ENCODE measurements at regions not wholly inside any gene's neighbourhood (a gene's known extent, or its start where the extent isn't known, plus 50 kb on each side); places are given as distances from the start of the nearest gene placed in this dataset.

DNA sequence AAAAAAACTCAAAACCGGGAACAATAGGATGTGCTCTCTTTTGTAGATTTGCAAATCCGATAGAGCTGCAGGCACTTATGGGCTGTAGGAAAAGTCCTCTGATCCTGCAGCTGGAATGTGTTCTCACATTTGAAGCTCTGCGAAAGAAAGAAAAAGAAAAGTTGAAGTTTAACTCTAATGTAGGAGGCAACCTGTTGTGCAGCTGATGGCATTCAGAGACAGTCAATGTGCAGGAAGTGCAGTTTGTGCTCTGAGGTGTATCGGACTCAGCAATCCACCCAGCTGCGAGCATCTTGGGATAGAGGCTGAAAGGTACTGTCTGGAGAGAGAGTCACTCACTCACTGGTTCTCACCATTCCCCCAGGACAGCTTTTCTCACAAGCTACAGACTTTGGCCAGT is 339.2 kb downstream of the AGTPBP1 start:
- no peak overlapping the region for H3K4me3 ChIP-seq

GRCh38 chr9:85401998-85402397 is 339.8 kb downstream of the AGTPBP1 start:
- TF ChIP-seq EP300 (IDR thresholded peaks at IDR 0.05) (no peak), POLR2AphosphoS5 (IDR thresholded peaks at IDR 0.05) (no peak)
- Histone ChIP-seq H3K4me1 (no peaks in the 10 kb centered on the region), H3K4me3 (no peak overlapping the region), H3K27ac (no peak overlapping the region), H3K36me3 (no peaks in the 10 kb centered on the region), H3K27me3 (no peaks in the 10 kb centered on the region), H3K9me3 (no peaks in the 10 kb centered on the region)
- WGBS: 44% methylated on average over 1 of the region's 1 CpG
- no peak for DNase-seq (ENCODE audit: low spot score in 2 of 2)

More for the DNA sequence above, 339.2 kb downstream of the AGTPBP1 start:
- 60% methylated on average over 5 of the region's 5 CpGs for WGBS
- DNase-seq (ENCODE audit: low spot score in 2 of 2): no peak
- TF ChIP-seq POLR2AphosphoS5 (IDR thresholded peaks at IDR 0.05): no peak
- TF ChIP-seq EP300 (IDR thresholded peaks at IDR 0.05): no peak
- no peak for TF ChIP-seq CTCF (IDR thresholded peaks at IDR 0.05)
- no peak for TF ChIP-seq POLR2A (IDR thresholded peaks at IDR 0.05)
- Histone ChIP-seq H3K36me3 (no peaks in the 10 kb centered on the region), H3K27ac (no peak overlapping the region), H3K4me1 (no peaks in the 10 kb centered on the region), H3K27me3 (no peaks in the 10 kb centered on the region), H3K9me3 (no peaks in the 10 kb centered on the region)

DNA sequence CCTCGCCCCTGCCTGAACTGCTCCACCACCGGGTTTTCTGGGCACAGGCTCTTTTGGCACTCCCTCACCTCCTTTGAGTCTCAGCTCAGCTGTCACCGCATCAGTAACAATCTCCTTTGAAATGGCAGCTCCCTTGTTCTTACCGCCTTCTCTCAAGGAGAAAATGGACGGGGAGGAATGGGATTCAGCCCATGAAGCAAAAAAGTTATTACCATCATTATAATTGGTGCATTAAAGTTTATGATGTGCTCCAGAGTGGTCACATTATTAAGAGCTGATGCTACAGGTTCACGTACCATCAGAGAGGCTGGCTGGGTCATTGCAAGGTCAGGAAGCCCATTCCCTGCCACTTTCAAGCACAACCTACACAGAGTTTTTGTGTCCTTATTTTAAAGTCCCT is 344.7 kb downstream of the AGTPBP1 start:
- 85% methylated on average over 6 of the region's 6 CpGs for WGBS
- no peak overlapping the region for H3K4me3 ChIP-seq
- H3K36me3 ChIP-seq: no peaks in the 10 kb centered on the region
- DNase-seq (ENCODE audit: low spot score in 2 of 2): no peak
- TF ChIP-seq POLR2AphosphoS5 (IDR thresholded peaks at IDR 0.05) (no peak), EP300 (IDR thresholded peaks at IDR 0.05) (no peak), POLR2A (IDR thresholded peaks at IDR 0.05) (no peak), CTCF (IDR thresholded peaks at IDR 0.05) (no peak)
- no peaks in the 10 kb centered on the region for H3K4me1 ChIP-seq
- no peak overlapping the region for H3K27ac ChIP-seq
- no peaks in the 10 kb centered on the region for H3K27me3 ChIP-seq
- H3K9me3 ChIP-seq: no peaks in the 10 kb centered on the region

DNA sequence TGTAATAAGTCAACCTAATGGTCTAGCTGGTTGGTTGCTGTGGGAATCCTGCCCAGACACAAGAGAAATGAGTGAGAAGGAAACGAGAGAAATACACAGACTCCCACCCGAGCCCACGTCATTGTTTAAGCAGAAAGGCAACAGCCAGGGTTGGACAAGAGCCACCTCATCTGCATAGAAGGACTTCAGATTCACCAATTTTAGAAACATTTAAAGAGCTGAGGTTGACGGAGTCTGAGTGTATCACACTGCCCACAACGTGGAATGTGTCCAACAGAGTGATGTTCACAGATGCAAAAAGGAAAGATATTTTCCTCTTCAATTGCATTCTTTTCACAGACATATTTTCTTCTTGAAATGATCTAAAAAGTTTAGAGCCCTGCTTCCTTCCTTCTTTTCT is 349.5 kb downstream of the AGTPBP1 start:
- no peak overlapping the region for H3K4me3 ChIP-seq
- TF ChIP-seq POLR2A (IDR thresholded peaks at IDR 0.05): no peak
- no peak for TF ChIP-seq CTCF (IDR thresholded peaks at IDR 0.05)
- no peak for TF ChIP-seq POLR2AphosphoS5 (IDR thresholded peaks at IDR 0.05)
- no peak for TF ChIP-seq EP300 (IDR thresholded peaks at IDR 0.05)
- no peaks in the 10 kb centered on the region for H3K36me3 ChIP-seq
- H3K27me3 ChIP-seq: no peaks in the 10 kb centered on the region
- no peaks in the 10 kb centered on the region for H3K9me3 ChIP-seq
- no peak for DNase-seq (ENCODE audit: low spot score in 2 of 2)
- H3K4me1 ChIP-seq: no peaks in the 10 kb centered on the region
- no peak overlapping the region for H3K27ac ChIP-seq
- 40% methylated on average over 5 of the region's 5 CpGs for WGBS

DNA sequence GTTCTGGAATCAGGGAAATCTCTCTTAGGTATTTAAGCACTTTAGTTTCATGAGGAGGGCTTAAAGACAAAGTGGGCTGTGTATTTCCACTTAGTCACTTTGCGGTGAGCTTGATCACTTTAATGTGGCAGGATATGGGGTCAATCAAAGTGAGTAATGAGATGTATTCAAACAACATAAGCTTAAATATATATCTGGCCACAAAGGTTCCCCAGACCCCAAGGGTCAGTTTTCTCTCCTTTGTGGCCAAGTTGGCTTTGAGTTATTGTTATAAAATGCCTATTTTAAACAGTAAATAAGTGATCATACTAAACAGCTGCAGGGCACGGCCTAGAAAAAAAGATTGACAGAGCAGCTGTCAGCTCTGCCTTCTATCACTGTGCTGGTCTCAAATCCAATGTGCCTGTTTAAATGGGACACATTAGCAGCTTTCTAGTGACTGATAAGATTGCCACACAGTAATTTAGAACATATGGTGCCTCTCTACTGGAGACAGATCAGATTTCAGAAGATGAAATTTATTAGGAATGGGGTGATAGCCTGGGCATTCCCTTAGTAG is 363.9 kb downstream of the AGTPBP1 start:
- Histone ChIP-seq H3K27me3 (no peaks in the 10 kb centered on the region), H3K4me3 (no peak overlapping the region), H3K4me1 (no peaks in the 10 kb centered on the region), H3K9me3 (no peaks in the 10 kb centered on the region), H3K27ac (no peak overlapping the region), H3K36me3 (no peaks in the 10 kb centered on the region)
- no peak for DNase-seq (ENCODE audit: low spot score in 2 of 2)
- TF ChIP-seq EP300 (IDR thresholded peaks at IDR 0.05) (no peak), CTCF (IDR thresholded peaks at IDR 0.05) (no peak)
- WGBS: 63% methylated on average over 2 of the region's 2 CpGs

DNA sequence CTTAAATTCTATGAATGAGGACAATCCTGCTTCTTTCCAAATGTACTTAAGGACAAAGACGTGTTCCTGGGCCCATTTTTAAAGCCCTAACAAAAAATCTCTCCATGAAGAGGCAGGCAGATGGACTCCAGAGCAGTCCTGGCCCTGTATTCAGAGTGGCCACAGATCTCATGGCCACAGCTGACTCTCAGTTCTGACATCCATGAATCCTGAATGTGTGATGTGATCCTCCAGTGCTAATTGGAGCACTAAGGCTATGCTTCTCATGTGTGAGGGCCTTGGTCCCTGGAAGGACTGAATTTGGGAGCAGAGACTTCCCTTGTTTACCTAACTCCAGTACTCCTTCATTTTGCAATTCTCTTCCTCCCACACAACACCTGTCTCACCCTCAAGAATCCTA is 373.0 kb downstream of the AGTPBP1 start:
- H3K9me3 ChIP-seq: no peaks in the 10 kb centered on the region
- DNase-seq (ENCODE audit: low spot score in 2 of 2): no peak
- no peak overlapping the region for H3K27ac ChIP-seq
- no peaks in the 10 kb centered on the region for H3K27me3 ChIP-seq
- H3K36me3 ChIP-seq: no peaks in the 10 kb centered on the region
- H3K4me1 ChIP-seq: no peaks in the 10 kb centered on the region
- WGBS: 86% methylated on average over 1 of the region's 1 CpG
- TF ChIP-seq EP300 (IDR thresholded peaks at IDR 0.05): no peak
- no peak for TF ChIP-seq CTCF (IDR thresholded peaks at IDR 0.05)
- no peak overlapping the region for H3K4me3 ChIP-seq
